ENCODE measurements at regions not wholly inside any gene's neighbourhood (a gene's known extent, or its start where the extent isn't known, plus 50 kb on each side); places are given as distances from the start of the nearest gene placed in this dataset.

DNA sequence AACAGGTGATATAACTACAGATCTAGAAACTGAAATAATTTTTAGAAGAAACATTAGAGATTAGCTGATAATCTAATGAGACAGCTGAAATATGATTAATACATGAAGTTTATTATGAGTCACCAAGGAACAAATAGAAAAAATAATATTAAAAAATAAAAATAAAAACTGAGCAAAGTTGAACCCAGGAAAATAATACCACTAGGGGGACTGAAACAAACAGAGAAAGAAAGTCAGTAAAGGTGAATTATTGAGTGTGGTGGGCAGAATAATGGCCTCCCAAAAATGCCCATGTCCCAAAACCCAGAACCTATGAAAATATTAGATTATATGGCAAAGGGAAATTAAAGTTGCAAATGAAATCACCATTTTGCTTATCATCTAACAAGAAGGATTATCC is 820.7 kb upstream of the INTU start:
- Histone ChIP-seq H3K4me1 (replicated peaks in 1 of 2) (no peaks in the 10 kb centered on the region), H3K27ac (no peak overlapping the region), H3K9me3 (replicated peaks in 1 of 3) (peaks cover 0 to 3% (median 0%) of the 10 kb centered on the region in 3 donors), H3K36me3 (replicated peaks in 1 of 2) (no peaks in the 10 kb centered on the region), H3K4me3 (no peak overlapping the region), H3K27me3 (no peaks in the 10 kb centered on the region)
- intact Hi-C loops (cut with DNase I): no loop called here
- TF ChIP-seq POLR2A (IDR thresholded peaks at IDR 0.05): no peak
- no peak for DNase-seq

DNA sequence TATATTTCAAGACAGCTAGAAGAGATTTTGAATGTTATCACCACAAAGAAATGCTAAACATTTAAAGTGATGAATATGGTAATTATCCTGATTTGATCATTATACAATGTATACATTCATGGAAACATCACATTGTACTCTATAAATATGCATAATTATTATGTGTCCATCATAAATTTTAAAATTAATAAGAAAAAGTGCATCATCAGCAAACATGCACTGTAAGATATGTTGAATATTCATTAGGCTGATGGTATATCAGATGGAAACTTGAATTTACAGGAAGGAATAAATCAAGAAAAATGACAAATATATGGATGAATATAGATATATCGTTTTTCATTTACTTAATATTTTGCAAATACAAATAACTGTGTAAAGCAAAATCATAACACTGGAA is 812.1 kb upstream of the INTU start:
- Histone ChIP-seq H3K9me3 (replicated peaks in 1 of 3) (no peaks in the 10 kb centered on the region), H3K27me3 (no peaks in the 10 kb centered on the region), H3K36me3 (replicated peaks in 1 of 2) (no peaks in the 10 kb centered on the region), H3K27ac (no peak overlapping the region), H3K4me3 (no peak overlapping the region), H3K4me1 (replicated peaks in 1 of 2) (no peaks in the 10 kb centered on the region)
- no peak for DNase-seq
- TF ChIP-seq POLR2A (IDR thresholded peaks at IDR 0.05): no peak
- TF ChIP-seq, protein P1, sequence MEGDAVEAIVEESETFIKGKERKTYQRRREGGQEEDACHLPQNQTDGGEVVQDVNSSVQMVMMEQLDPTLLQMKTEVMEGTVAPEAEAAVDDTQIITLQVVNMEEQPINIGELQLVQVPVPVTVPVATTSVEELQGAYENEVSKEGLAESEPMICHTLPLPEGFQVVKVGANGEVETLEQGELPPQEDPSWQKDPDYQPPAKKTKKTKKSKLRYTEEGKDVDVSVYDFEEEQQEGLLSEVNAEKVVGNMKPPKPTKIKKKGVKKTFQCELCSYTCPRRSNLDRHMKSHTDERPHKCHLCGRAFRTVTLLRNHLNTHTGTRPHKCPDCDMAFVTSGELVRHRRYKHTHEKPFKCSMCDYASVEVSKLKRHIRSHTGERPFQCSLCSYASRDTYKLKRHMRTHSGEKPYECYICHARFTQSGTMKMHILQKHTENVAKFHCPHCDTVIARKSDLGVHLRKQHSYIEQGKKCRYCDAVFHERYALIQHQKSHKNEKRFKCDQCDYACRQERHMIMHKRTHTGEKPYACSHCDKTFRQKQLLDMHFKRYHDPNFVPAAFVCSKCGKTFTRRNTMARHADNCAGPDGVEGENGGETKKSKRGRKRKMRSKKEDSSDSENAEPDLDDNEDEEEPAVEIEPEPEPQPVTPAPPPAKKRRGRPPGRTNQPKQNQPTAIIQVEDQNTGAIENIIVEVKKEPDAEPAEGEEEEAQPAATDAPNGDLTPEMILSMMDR (IDR thresholded peaks at IDR 0.05): no peak
- intact Hi-C loops (cut with DNase I): no loop called here
- 76 to 85% (median 80%) methylated on average over 1 of the region's 1 CpG for WGBS, 4 donors

DNA sequence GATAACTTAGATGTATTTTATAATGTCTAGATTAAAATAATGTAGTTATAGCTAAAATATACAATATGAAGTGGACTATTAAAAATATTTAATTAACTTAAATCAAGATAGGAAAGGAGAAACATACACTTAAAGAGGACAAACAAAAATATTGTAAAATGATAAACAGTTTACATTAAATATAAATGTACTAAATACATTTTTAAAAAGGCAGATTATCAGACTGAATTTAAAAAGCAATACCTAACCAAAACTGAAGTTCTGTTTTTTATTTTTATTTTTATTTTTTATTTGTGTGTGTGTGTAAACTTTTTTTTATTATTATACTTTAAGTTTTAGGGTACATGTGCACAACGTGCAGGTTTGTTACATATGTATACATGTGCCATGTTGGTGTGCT is 811.6 kb upstream of the INTU start:
- H3K27ac ChIP-seq: no peak overlapping the region
- DNase-seq: no peak
- H3K9me3 ChIP-seq (replicated peaks in 1 of 3): no peaks in the 10 kb centered on the region
- no peak for TF ChIP-seq POLR2A (IDR thresholded peaks at IDR 0.05)
- TF ChIP-seq, protein P1 (IDR thresholded peaks at IDR 0.05): no peak
- H3K36me3 ChIP-seq (replicated peaks in 1 of 2): no peaks in the 10 kb centered on the region
- no peaks in the 10 kb centered on the region for H3K27me3 ChIP-seq
- no peaks in the 10 kb centered on the region for H3K4me1 ChIP-seq (replicated peaks in 1 of 2)
- 74 to 95% (median 87%) methylated on average over 1 of the region's 1 CpG for WGBS, 4 donors
- intact Hi-C loops (cut with DNase I): no loop called here
- H3K4me3 ChIP-seq: no peak overlapping the region

DNA sequence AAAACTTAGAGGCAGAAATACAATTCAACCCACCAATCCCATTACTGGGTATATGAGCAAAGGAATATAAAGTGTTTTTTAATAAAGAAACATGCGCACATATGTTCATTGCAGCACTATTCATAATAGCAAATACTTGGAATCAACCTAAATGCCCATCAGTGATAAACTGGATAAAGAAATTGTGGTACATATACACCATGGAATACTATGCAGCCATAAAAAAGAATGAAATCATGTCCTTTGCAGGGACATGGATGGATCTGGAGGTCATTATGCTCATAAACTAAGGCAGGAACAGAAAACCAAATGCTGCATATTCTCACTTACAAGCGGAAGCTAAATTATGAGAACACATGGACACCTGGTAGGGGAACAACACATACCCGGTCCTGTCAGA is 807.7 kb upstream of the INTU start:
- H3K9me3 ChIP-seq (replicated peaks in 1 of 3): no peaks in the 10 kb centered on the region
- H3K27me3 ChIP-seq: no peaks in the 10 kb centered on the region
- no peak overlapping the region for H3K4me3 ChIP-seq
- H3K4me1 ChIP-seq (replicated peaks in 1 of 2): no peaks in the 10 kb centered on the region
- intact Hi-C loops (cut with DNase I): no loop called here
- no peaks in the 10 kb centered on the region for H3K36me3 ChIP-seq (replicated peaks in 1 of 2)
- no peak overlapping the region for H3K27ac ChIP-seq
- DNase-seq: no peak
- 54 to 79% (median 65%) methylated on average over 3 of the region's 3 CpGs for WGBS, 4 donors
- TF ChIP-seq, protein P1 (IDR thresholded peaks at IDR 0.05): no peak
- no peak for TF ChIP-seq POLR2A (IDR thresholded peaks at IDR 0.05)

DNA sequence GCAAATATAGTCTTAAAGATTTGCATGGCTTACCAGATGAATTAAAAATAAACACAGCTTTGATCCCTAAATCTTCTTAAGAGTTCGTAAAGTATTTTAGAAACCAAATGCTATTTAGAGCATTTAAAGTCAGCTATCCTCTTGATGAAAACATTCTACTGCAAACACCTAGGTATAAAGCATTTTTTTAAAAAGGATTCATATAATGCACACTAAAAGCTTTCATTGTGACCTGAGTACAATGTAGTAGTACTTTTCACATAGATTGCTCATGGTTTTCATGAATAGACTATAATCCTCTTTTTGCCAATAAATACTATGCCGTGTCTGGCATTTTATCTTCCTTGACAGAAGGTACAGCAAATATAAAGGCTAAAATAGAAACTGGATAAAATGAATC is 805.1 kb upstream of the INTU start:
- Histone ChIP-seq H3K27me3 (no peaks in the 10 kb centered on the region), H3K9me3 (replicated peaks in 1 of 3) (no peaks in the 10 kb centered on the region), H3K36me3 (replicated peaks in 1 of 2) (no peaks in the 10 kb centered on the region), H3K4me3 (no peak overlapping the region), H3K4me1 (replicated peaks in 1 of 2) (no peaks in the 10 kb centered on the region), H3K27ac (no peak overlapping the region)
- WGBS, 4 donors: 76 to 84% (median 79%) methylated on average over 2 of the region's 2 CpGs
- TF ChIP-seq, protein P1 (IDR thresholded peaks at IDR 0.05): no peak
- TF ChIP-seq POLR2A (IDR thresholded peaks at IDR 0.05): no peak
- intact Hi-C loops (cut with DNase I): no loop called here
- DNase-seq: no peak
